LNCAP (cell line): ENCODE measurements at regions not wholly inside any gene's neighbourhood (a gene's known extent, or its start where the extent isn't known, plus 50 kb on each side); places are given as distances from the start of the nearest gene placed in this dataset.

Source experiments
- CTCF ChIP-seq: fragments of 450-650 bp; IDR thresholded peaks from 2 replicates; pipeline ENCODE4 v1.5.1; 2017; ENCODE audit warnings: mild to moderate bottlenecking

- no peak for TF ChIP-seq CTCF
Observed at GRCh38 chr9:81861644-81862043, 66.6 kb upstream of the SPATA31D4 start.

GRCh38 chr9:81868145-81868544 lies 60.1 kb upstream of the SPATA31D4 start:
- TF ChIP-seq CTCF = no peak

- no peak for TF ChIP-seq CTCF
Observed at GRCh38 chr9:81871695-81872094, 56.5 kb upstream of the SPATA31D4 start.

GRCh38 chr9:81874250-81874649 lies 54.0 kb upstream of the SPATA31D4 start:
- TF ChIP-seq CTCF = no peak

- TF ChIP-seq CTCF = no peak
Observed at GRCh38 chr9:81874931-81875330, 53.3 kb upstream of the SPATA31D4 start.

- TF ChIP-seq CTCF = no peak
Observed at GRCh38 chr9:81877047-81877446, 51.2 kb upstream of the SPATA31D4 start.
